ENCODE measurements at regions not wholly inside any gene's neighbourhood (a gene's known extent, or its start where the extent isn't known, plus 50 kb on each side); places are given as distances from the start of the nearest gene placed in this dataset.

DNA sequence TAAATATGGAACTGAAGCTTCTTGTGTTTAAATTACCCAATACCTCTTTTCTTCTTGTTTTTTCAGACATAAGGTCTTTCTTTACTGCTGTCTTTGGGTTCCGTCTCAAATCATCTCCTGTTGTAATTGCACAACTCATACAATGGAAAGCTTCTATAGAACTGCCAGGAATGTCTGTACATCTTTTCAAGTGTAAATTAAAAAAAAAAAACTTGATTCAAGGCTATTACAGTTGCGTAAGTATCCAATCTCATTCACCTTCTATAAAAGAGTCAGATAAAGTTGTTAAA, 243.5 kb downstream of the ICE1 start:
- no peak overlapping the region for H3K4me3 ChIP-seq
- no peaks in the 10 kb centered on the region for H3K36me3 ChIP-seq (ENCODE audit: low read depth)
- no peak for ATAC-seq
- no peak for DNase-seq
- no peaks in the 10 kb centered on the region for H3K9me3 ChIP-seq
- TF ChIP-seq, protein P1, sequence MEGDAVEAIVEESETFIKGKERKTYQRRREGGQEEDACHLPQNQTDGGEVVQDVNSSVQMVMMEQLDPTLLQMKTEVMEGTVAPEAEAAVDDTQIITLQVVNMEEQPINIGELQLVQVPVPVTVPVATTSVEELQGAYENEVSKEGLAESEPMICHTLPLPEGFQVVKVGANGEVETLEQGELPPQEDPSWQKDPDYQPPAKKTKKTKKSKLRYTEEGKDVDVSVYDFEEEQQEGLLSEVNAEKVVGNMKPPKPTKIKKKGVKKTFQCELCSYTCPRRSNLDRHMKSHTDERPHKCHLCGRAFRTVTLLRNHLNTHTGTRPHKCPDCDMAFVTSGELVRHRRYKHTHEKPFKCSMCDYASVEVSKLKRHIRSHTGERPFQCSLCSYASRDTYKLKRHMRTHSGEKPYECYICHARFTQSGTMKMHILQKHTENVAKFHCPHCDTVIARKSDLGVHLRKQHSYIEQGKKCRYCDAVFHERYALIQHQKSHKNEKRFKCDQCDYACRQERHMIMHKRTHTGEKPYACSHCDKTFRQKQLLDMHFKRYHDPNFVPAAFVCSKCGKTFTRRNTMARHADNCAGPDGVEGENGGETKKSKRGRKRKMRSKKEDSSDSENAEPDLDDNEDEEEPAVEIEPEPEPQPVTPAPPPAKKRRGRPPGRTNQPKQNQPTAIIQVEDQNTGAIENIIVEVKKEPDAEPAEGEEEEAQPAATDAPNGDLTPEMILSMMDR (IDR thresholded peaks at IDR 0.05): no peak
- no peaks in the 10 kb centered on the region for H3K4me1 ChIP-seq (ENCODE audit: low read depth)
- intact Hi-C loops (cut with DNase I, micrococcal nuclease): no loop called here

DNA sequence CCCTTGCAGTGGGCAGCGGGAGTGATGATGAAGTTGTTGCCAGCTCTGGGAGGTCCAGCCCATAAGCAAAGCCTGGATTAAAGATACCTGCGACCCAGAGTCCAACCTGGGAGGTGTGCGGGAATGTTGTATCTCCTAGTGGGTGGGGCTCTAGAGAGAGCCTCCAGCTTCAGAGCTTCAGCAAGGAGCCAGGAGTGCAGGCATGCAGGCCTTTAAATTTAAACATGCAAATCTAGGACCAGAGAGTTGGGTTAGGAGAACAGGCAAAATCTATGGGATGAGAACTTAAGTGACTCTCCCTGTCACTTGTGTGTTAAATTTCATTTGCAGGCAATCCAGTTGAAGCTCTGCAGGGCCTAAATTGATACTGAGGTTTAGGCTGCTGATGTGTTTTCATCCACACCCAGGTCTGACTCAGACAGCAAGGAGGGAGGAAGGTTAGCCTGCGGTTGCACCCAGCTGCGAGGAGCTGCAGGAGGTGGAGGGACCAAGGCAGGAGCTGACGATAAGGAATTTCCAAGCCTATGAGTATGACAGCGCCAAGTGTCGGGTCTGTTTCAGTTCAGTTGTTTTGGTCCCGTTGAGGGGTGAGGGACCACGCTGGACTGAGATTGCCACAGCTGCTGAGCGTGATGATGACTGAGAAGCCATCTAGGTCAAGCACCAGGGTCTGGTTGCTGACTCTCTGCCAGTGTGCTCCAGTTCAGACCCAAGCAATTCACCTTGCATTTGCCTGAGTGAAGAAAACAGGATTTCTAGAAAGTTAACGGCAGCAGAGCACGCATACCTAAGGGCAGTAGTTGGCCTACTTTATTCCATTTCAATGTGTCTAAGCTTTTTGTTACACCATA, 243.0 kb downstream of the ICE1 start:
- ATAC-seq: no peak
- DNase-seq: no peak
- intact Hi-C loops (cut with DNase I, micrococcal nuclease): no loop called here

DNA sequence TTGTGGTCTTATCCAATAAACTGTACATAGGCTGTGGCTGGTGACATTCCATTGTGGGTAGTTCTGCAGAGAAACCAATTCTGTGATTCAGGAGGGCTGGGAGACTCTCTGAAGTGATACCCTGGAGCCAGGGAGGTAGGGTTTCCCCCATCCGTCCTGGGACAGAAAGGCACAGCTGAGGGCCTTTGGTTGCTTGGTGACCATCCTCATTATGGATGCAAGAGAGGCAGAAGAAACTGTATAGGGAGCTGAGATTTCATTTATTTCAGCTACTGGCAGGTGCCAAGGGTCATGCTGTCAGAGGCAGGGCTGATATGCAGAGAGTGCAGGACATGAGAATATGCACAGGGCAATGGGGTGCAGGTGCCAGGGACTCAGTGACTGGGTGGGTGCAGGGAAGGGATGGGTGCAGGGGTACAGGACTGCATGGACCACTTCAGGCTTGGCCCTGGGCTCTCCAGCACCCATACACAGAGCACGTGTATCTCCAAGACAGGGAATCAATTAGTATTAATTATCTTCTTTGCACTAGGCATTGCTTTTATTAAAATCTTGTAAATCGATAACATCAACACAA, 236.5 kb downstream of the ICE1 start:
- intact Hi-C loops (cut with DNase I, micrococcal nuclease): no loop called here
- Histone ChIP-seq H3K36me3 (ENCODE audit: low read depth) (no peaks in the 10 kb centered on the region), H3K4me3 (no peak overlapping the region), H3K9me3 (no peaks in the 10 kb centered on the region), H3K4me1 (ENCODE audit: low read depth) (no peaks in the 10 kb centered on the region)
- TF ChIP-seq, protein P1 (IDR thresholded peaks at IDR 0.05): no peak
- DNase-seq (no peak), ATAC-seq (no peak)

More for the DNA sequence above, 243.0 kb downstream of the ICE1 start:
- H3K9me3 ChIP-seq: no peaks in the 10 kb centered on the region
- H3K4me1 ChIP-seq (ENCODE audit: low read depth): no peaks in the 10 kb centered on the region
- TF ChIP-seq, protein P1 (IDR thresholded peaks at IDR 0.05): no peak
- H3K4me3 ChIP-seq: no peak overlapping the region
- no peaks in the 10 kb centered on the region for H3K36me3 ChIP-seq (ENCODE audit: low read depth)

DNA sequence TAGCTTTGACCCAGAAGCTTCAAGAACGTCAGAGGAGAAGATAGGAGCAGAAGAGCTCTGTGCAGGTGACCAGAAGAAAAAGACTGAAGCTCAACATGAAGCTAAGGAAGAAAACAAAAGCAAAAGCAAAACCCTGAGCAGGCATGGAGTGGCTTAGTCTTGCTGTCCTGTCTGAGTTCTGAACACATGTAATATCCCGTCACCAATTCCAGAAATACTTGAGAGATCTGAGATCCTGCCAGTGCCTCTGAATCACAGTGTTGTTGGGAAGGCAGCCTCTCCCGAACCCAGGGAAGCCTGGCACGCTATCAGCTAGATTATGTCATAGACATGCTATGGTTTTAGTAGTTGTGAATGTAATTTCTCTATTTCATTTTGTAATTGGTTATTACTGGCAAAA, 235.7 kb downstream of the ICE1 start:
- TF ChIP-seq, protein P1 (IDR thresholded peaks at IDR 0.05): no peak

DNA sequence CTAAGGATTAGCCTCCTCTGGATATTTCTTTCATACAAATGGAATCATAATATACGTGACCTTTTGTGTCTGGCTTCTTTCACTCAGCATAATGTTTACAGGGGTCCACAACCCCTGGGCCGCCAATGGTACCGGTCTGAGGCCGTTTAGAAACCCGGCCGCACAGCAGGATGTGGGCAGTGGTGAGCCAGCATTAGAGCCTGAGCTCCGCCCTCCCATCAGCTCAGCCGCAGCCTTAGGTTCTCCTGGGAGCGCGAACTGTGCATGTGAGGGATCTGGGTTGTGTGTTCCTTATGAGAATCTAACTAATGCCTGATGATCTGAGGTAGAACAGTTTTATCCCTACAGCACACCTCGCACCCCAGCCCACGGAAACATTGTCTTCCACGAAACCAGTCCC, 229.7 kb downstream of the ICE1 start:
- intact Hi-C loops (cut with DNase I, micrococcal nuclease): no loop called here
- no peaks in the 10 kb centered on the region for H3K9me3 ChIP-seq
- TF ChIP-seq, protein P1 (IDR thresholded peaks at IDR 0.05): no peak
- ATAC-seq (no peak), DNase-seq (no peak)
- no peak overlapping the region for H3K4me3 ChIP-seq
- no peaks in the 10 kb centered on the region for H3K36me3 ChIP-seq (ENCODE audit: low read depth)
- H3K4me1 ChIP-seq (ENCODE audit: low read depth): no peaks in the 10 kb centered on the region

More for the DNA sequence above, 235.7 kb downstream of the ICE1 start:
- H3K4me3 ChIP-seq: no peak overlapping the region
- H3K36me3 ChIP-seq (ENCODE audit: low read depth): no peaks in the 10 kb centered on the region
- intact Hi-C loops (cut with DNase I, micrococcal nuclease): no loop called here
- no peaks in the 10 kb centered on the region for H3K4me1 ChIP-seq (ENCODE audit: low read depth)
- DNase-seq: peak in 1 of 3 donors; percentile 25
- no peaks in the 10 kb centered on the region for H3K9me3 ChIP-seq
- ATAC-seq: peak; percentile 47

All from mucosa of descending colon (tissue), 3 donors.